ENCODE measurements at regions not wholly inside any gene's neighbourhood (a gene's known extent, or its start where the extent isn't known, plus 50 kb on each side); places are given as distances from the start of the nearest gene placed in this dataset.

- TF ChIP-seq CTCF (IDR thresholded peaks at IDR 0.05) (no peak), EP300 (IDR thresholded peaks at IDR 0.05) (no peak), POLR2AphosphoS5 (IDR thresholded peaks at IDR 0.05) (no peak), POLR2A (IDR thresholded peaks at IDR 0.05) (no peak)
These were observed 1776.0 kb downstream of the LRRC4C start for GRCh38 chr11:39683288-39683950.
